DMS 273 (cell line): ENCODE measurements at regions not wholly inside any gene's neighbourhood (a gene's known extent, or its start where the extent isn't known, plus 50 kb on each side); places are given as distances from the start of the nearest gene placed in this dataset.
"Not testable (repeated sequence)": the region's sequence is repeated elsewhere in the genome, so short reads cannot be mapped to it uniquely, and the experiment has no call there.

Experiments used
- DNase-seq: peaks from one replicate; lab custom pipeline; 2025; ENCODE audit not compliant: unreplicated experiment; lab: John Stamatoyannopoulos, UW

GRCh38 chr2:241956521-241957110, 87.1 kb downstream of the RTP5 start:
- DNase-seq, result no peak

- DNase-seq, result no peak
Observed at GRCh38 chr2:241957276-241957675, 87.7 kb downstream of the RTP5 start.

- DNase-seq, result no peak
Observed at GRCh38 chr2:241958818-241959545, 89.5 kb downstream of the RTP5 start.

GRCh38 chr2:241959751-241960269, 90.3 kb downstream of the RTP5 start:
- no peak for DNase-seq

GRCh38 chr2:241961454-241961853, 91.9 kb downstream of the RTP5 start:
- no peak for DNase-seq

- no peak for DNase-seq
Observed at GRCh38 chr2:241964133-241964532, 94.6 kb downstream of the RTP5 start.

GRCh38 chr2:241965931-241966412, 96.4 kb downstream of the RTP5 start:
- DNase-seq, result peak; percentile 65

- no peak for DNase-seq
Observed at GRCh38 chr2:241966647-241967466, 97.3 kb downstream of the RTP5 start.

GRCh38 chr2:241967467-241968144, 98.1 kb downstream of the RTP5 start:
- no peak for DNase-seq

- no peak for DNase-seq
Observed at GRCh38 chr2:241968417-241968816, 98.9 kb downstream of the RTP5 start.

GRCh38 chr2:241969182-241969581, 99.7 kb downstream of the RTP5 start:
- DNase-seq, result not testable (repeated sequence)

- DNase-seq, result no peak
Observed at GRCh38 chr2:241970716-241971115, 101.2 kb downstream of the RTP5 start.

- no peak for DNase-seq
Observed at GRCh38 chr2:241974096-241974495, 104.6 kb downstream of the RTP5 start.

GRCh38 chr2:241974851-241975592, 105.5 kb downstream of the RTP5 start:
- no peak for DNase-seq

GRCh38 chr2:241975593-241976284, 106.2 kb downstream of the RTP5 start:
- DNase-seq, result peak; percentile 15

GRCh38 chr2:241976296-241976695, 106.8 kb downstream of the RTP5 start:
- DNase-seq, result no peak

GRCh38 chr2:241977557-241978300, 108.2 kb downstream of the RTP5 start:
- DNase-seq, result no peak

- DNase-seq, result no peak
Observed at GRCh38 chr2:241978670-241979069, 109.1 kb downstream of the RTP5 start.

GRCh38 chr2:241980193-241980592, 110.7 kb downstream of the RTP5 start:
- DNase-seq, result no peak
